Hippocampal formation (tissue), 2 donors: ENCODE measurements at regions not wholly inside any gene's neighbourhood (a gene's known extent, or its start where the extent isn't known, plus 50 kb on each side); places are given as distances from the start of the nearest gene placed in this dataset.

Source experiments
- DNase-seq, 2 donors: peaks; one replicate each; lab custom pipeline; 2025; lab: John Stamatoyannopoulos, UW

GRCh38 chr7:156102267-156102666 lies 290.0 kb upstream of the SHH start:
- no peak for DNase-seq

GRCh38 chr7:156101355-156101754 lies 289.1 kb upstream of the SHH start:
- no peak for DNase-seq

- DNase-seq: no peak
These were observed 287.8 kb upstream of the SHH start for GRCh38 chr7:156100086-156100485.

GRCh38 chr7:156099085-156099484 lies 286.8 kb upstream of the SHH start:
- no peak for DNase-seq

GRCh38 chr7:156096771-156097538 lies 284.7 kb upstream of the SHH start:
- no peak for DNase-seq

GRCh38 chr7:156095908-156096539 lies 283.8 kb upstream of the SHH start:
- DNase-seq: no peak

GRCh38 chr7:156094350-156095146 lies 282.3 kb upstream of the SHH start:
- no peak for DNase-seq

- DNase-seq: no peak
These were observed 280.0 kb upstream of the SHH start for GRCh38 chr7:156092307-156092706.

- no peak for DNase-seq
These were observed 279.3 kb upstream of the SHH start for GRCh38 chr7:156091519-156092080.

GRCh38 chr7:156090988-156091387 lies 278.7 kb upstream of the SHH start:
- no peak for DNase-seq

GRCh38 chr7:156089222-156089621 lies 277.0 kb upstream of the SHH start:
- DNase-seq: no peak

GRCh38 chr7:156088115-156088514 lies 275.9 kb upstream of the SHH start:
- no peak for DNase-seq

- DNase-seq: no peak
These were observed 270.1 kb upstream of the SHH start for GRCh38 chr7:156082048-156083040.

- no peak for DNase-seq
These were observed 268.3 kb upstream of the SHH start for GRCh38 chr7:156080596-156080995.

GRCh38 chr7:156080046-156080445 lies 267.8 kb upstream of the SHH start:
- DNase-seq: no peak

GRCh38 chr7:156079156-156079555 lies 266.9 kb upstream of the SHH start:
- DNase-seq: no peak

GRCh38 chr7:156074982-156075615 lies 262.8 kb upstream of the SHH start:
- no peak for DNase-seq

GRCh38 chr7:156074084-156074483 lies 261.8 kb upstream of the SHH start:
- no peak for DNase-seq

GRCh38 chr7:156073366-156074052 lies 261.2 kb upstream of the SHH start:
- DNase-seq: no peak

- no peak for DNase-seq
These were observed 259.3 kb upstream of the SHH start for GRCh38 chr7:156071612-156072011.
